GM12892 (cell line): ENCODE measurements at regions not wholly inside any gene's neighbourhood (a gene's known extent, or its start where the extent isn't known, plus 50 kb on each side); places are given as distances from the start of the nearest gene placed in this dataset.
"Not testable (repeated sequence)": the region's sequence is repeated elsewhere in the genome, so short reads cannot be mapped to it uniquely, and the experiment has no call there.

Source experiments
- POLR2A ChIP-seq: IDR thresholded peaks from 2 replicates; pipeline ENCODE4 v1.6.1; 2011; ENCODE audit warnings: low read depth, low read length, control low read depth
- POLR2AphosphoS5 ChIP-seq: IDR thresholded peaks from 2 replicates; pipeline ENCODE4 v1.6.1; 2011; ENCODE audit warnings: low read depth, low read length, control low read depth
- TAF1 ChIP-seq: IDR thresholded peaks from 2 replicates; pipeline ENCODE4 v1.6.1; 2011; ENCODE audit warnings: low read depth, mild to moderate bottlenecking, control low read depth, low read length, borderline replicate concordance

GRCh38 chr11:104677069-104677468 lies 221.2 kb downstream of the CASP12 start:
- not testable (repeated sequence) for TF ChIP-seq POLR2AphosphoS5, POLR2A, TAF1
